Spleen (tissue), 11 donors: ENCODE measurements at regions not wholly inside any gene's neighbourhood (a gene's known extent, or its start where the extent isn't known, plus 50 kb on each side); places are given as distances from the start of the nearest gene placed in this dataset.

ENCODE experiments used
- DNase-seq: peaks from one replicate; pipeline ENCODE4 v3.0.0-alpha.2; 2020
- H3K27ac ChIP-seq, 8 donors: fragments of 200-600 bp; sonication (generic) in 7 of 8; 1 replicate in 4 of 8; 2 replicates in 4 of 8; pipeline versions ENCODE4 v1.5.0 to v1.8.0; 2016 to 2021; ENCODE audit warnings: inconsistent platforms in 4 of 8, mild to moderate bottlenecking in 4 of 8, moderate library complexity in 1 of 8
- H3K27me3 ChIP-seq, 7 donors: fragments of 200-600 bp; sonication (generic) in 6 of 7; replicated peaks in 1 of 7; 1 replicate in 4 of 7; 2 replicates in 3 of 7; pipeline versions ENCODE4 v1.5.0 to v1.8.0; 2016 to 2021; ENCODE audit warnings: inconsistent platforms in 3 of 7, mild to moderate bottlenecking in 1 of 7
- H3K36me3 ChIP-seq, 6 donors: fragments of 200-600 bp; sonication (generic) in 5 of 6; 1 replicate in 4 of 6; 2 replicates in 2 of 6; pipeline versions ENCODE4 v1.5.0 to v1.8.0; 2016 to 2021; ENCODE audit warnings: inconsistent platforms in 2 of 6
- H3K4me1 ChIP-seq, 6 donors: fragments of 200-600 bp; sonication (generic) in 5 of 6; 1 replicate in 3 of 6; 2 replicates in 3 of 6; pipeline versions ENCODE4 v1.5.0 to v1.8.0; 2016 to 2021; ENCODE audit warnings: inconsistent platforms in 3 of 6
- H3K4me3 ChIP-seq, 8 donors: fragments of 200-600 bp; sonication (generic) in 7 of 8; 1 replicate in 4 of 8; 2 replicates in 4 of 8; pipeline versions ENCODE4 v1.5.0 to v1.8.0; 2016 to 2021; ENCODE audit warnings: inconsistent platforms in 4 of 8, mild to moderate bottlenecking in 4 of 8, moderate library complexity in 2 of 8
- H3K9me3 ChIP-seq, 8 donors: fragments of 200-600 bp; sonication (generic) in 7 of 8; 1 replicate in 4 of 8; 2 replicates in 4 of 8; pipeline versions ENCODE4 v1.5.0 to v1.8.0; 2016 to 2021; ENCODE audit warnings: inconsistent platforms in 4 of 8
- CTCF ChIP-seq, 11 experiments: fragments of 200-600 bp in 7 of 11; fragments of 450-650 bp in 4 of 11; sonication (generic) in 4 of 11; IDR thresholded peaks in 8 of 11; conservative IDR thresholded peaks in 3 of 11; 1 replicate in 7 of 11; 2 replicates in 4 of 11; pipeline versions ENCODE4 v1.4.0 to v1.8.0; 2016 to 2021; ENCODE audit warnings: antibody characterized with exemption in 11 of 11, inconsistent platforms in 4 of 11, mild to moderate bottlenecking in 1 of 11
- POLR2A ChIP-seq, 3 donors: fragments of 450-650 bp; IDR thresholded peaks; one replicate each; pipeline ENCODE4 v1.5.1; 2017; ENCODE audit warnings: antibody characterized with exemption in 3 of 3, mild to moderate bottlenecking in 1 of 3
- POLR2AphosphoS5 ChIP-seq, 3 donors: sonication (generic); formaldehyde crosslinking; IDR thresholded peaks; one replicate each; pipeline ENCODE4 v1.5.1; 2017; ENCODE audit warnings: antibody characterized with exemption in 3 of 3
- WGBS, 5 donors: extraction: QIAGEN DNeasy Blood & Tissue Kit in 3 of 5; methylation state at CpG; one replicate each; pipeline versions ENCODE4 v1.1.5 to v1.1.7; 2013 to 2018; 5-methylcytosine and 5-hydroxymethylcytosine counted together
- intact Hi-C: fragments of 100-400 bp; cut with DNase I; formaldehyde crosslinking; loops from one replicate; pipeline ENCODE4 v1.15.0; 2023; ENCODE audit warnings: low total_unique reads
- donor health status: healthy with polysubstance abuse.
- donor health status: DM: no; HTN: no; CAD: no; lungs with moderate emphysema.
- donor health status: DM: no; HTN: no; CAD: no.
- donor health status: Bipolar disorder and iron deficiency.
- donor health status: healthy.
- donor health status: DM: no; HTN: no; CAD: no.
- donor health status: DM: yes; HTN: yes; CAD: no.

- peaks cover 0 to 7% (median 0%) of the 10 kb centered on the region in 8 donors for H3K9me3 ChIP-seq
- no peaks in the 10 kb centered on the region for H3K36me3 ChIP-seq
- no peaks in the 10 kb centered on the region for H3K4me1 ChIP-seq
- no peak for DNase-seq
- intact Hi-C loops: no loop called here
- no peak overlapping the region for H3K4me3 ChIP-seq
- TF ChIP-seq POLR2A (IDR thresholded peaks at IDR 0.05): no peak
- no peak for TF ChIP-seq CTCF (IDR thresholded peaks at IDR 0.05 in 8 of 11, conservative IDR thresholded peaks at IDR 0.05 in 3 of 11)
- TF ChIP-seq POLR2AphosphoS5 (IDR thresholded peaks at IDR 0.05): no peak
- H3K27me3 ChIP-seq: no peaks in the 10 kb centered on the region
- H3K27ac ChIP-seq: no peak overlapping the region
Measured at GRCh38 chr5:20570486-20570885, 582.5 kb upstream of the CDH18 start.

- WGBS, 5 donors: 40 to 93% (median 90%) methylated on average over 4 of the region's 4 CpGs
- intact Hi-C loops: no loop called here
- H3K27ac ChIP-seq: no peak overlapping the region
- no peaks in the 10 kb centered on the region for H3K27me3 ChIP-seq
- peaks cover 0 to 8% (median 0%) of the 10 kb centered on the region in 8 donors for H3K9me3 ChIP-seq
- H3K4me3 ChIP-seq: no peak overlapping the region
- no peak for TF ChIP-seq POLR2AphosphoS5 (IDR thresholded peaks at IDR 0.05)
- no peak for TF ChIP-seq POLR2A (IDR thresholded peaks at IDR 0.05)
- TF ChIP-seq CTCF (IDR thresholded peaks at IDR 0.05 in 8 of 11, conservative IDR thresholded peaks at IDR 0.05 in 3 of 11): no peak
- H3K36me3 ChIP-seq: no peaks in the 10 kb centered on the region
- H3K4me1 ChIP-seq: no peaks in the 10 kb centered on the region
- DNase-seq: no peak
Measured at GRCh38 chr5:20562544-20562943, 574.5 kb upstream of the CDH18 start.

- no peak for DNase-seq
- WGBS, 5 donors: 56 to 91% (median 64%) methylated on average over 3 of the region's 3 CpGs
- no peaks in the 10 kb centered on the region for H3K36me3 ChIP-seq
- H3K4me1 ChIP-seq: no peaks in the 10 kb centered on the region
- H3K27ac ChIP-seq: no peak overlapping the region
- no peak for TF ChIP-seq POLR2AphosphoS5 (IDR thresholded peaks at IDR 0.05)
- no peak for TF ChIP-seq POLR2A (IDR thresholded peaks at IDR 0.05)
- TF ChIP-seq CTCF (IDR thresholded peaks at IDR 0.05 in 8 of 11, conservative IDR thresholded peaks at IDR 0.05 in 3 of 11): no peak
- intact Hi-C loops: no loop called here
- H3K27me3 ChIP-seq: no peaks in the 10 kb centered on the region
- H3K9me3 ChIP-seq: no peaks in the 10 kb centered on the region
- no peak overlapping the region for H3K4me3 ChIP-seq
Measured at GRCh38 chr5:20559845-20560244, 571.8 kb upstream of the CDH18 start.

DNA sequence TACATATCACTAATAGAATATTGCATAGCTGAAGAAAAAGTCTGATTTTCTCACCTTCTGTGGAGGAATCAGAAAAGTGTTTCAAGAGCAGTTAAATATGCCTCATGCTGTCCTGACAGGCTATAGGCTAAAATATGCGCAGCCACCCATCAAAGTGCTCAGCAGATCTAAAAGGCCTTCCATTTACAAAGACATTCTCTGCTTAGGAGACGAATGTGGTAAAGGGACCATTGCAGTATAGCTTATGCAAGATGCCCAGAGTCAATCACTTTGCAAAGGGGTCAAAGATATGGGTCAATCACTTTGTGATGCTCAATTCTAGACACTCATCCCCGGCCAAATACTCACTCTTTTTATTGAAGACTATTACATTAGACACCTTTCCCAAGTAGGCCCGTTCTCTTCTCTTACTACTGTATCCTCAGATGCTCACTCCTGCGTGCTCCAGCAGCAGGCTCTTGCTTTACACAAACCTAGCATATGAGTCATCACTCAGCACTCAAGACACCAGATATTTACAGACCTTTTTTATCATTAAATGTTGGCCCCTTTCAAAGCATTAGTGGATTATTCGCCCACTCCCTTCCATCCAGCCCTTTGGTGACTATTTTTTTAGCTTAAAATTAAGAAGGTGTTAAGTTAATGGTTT lies 568.2 kb upstream of the CDH18 start:
- peaks cover 0 to 2% (median 0%) of the 10 kb centered on the region in 8 donors for H3K9me3 ChIP-seq
- no peaks in the 10 kb centered on the region for H3K27me3 ChIP-seq
- H3K36me3 ChIP-seq: no peaks in the 10 kb centered on the region
- TF ChIP-seq POLR2AphosphoS5 (IDR thresholded peaks at IDR 0.05): no peak
- TF ChIP-seq CTCF (IDR thresholded peaks at IDR 0.05 in 8 of 11, conservative IDR thresholded peaks at IDR 0.05 in 3 of 11): no peak
- TF ChIP-seq POLR2A (IDR thresholded peaks at IDR 0.05): no peak
- WGBS, 5 donors: 72 to 87% (median 78%) methylated on average over 6 of the region's 6 CpGs
- intact Hi-C loops: no loop called here
- no peak overlapping the region for H3K27ac ChIP-seq
- no peaks in the 10 kb centered on the region for H3K4me1 ChIP-seq
- H3K4me3 ChIP-seq: no peak overlapping the region
- DNase-seq: no peak
